Bronchial epithelial cell (primary cell): ENCODE measurements at regions not wholly inside any gene's neighbourhood (a gene's known extent, or its start where the extent isn't known, plus 50 kb on each side); places are given as distances from the start of the nearest gene placed in this dataset.
A peak's percentile ranks its signal among the peaks of the same experiment; 100 is the strongest.
"Not testable (repeated sequence)": the region's sequence is repeated elsewhere in the genome, so short reads cannot be mapped to it uniquely, and the experiment has no call there.

Source experiments
- DNase-seq: peaks from one replicate; pipeline ENCODE4 v3.0.0-alpha.2; 2010; ENCODE audit warnings: low read depth
- FAIRE-seq: peaks from 2 replicates; lab custom pipeline; 2011; peaks lifted over from hg19 to GRCh38; lab: Jason Lieb, UNC
- H3K27me3 ChIP-seq: 2 replicates; pipeline ENCODE4 v1.5.1; 2011; ENCODE audit warnings: low read length; ENCODE audit not compliant: control insufficient read depth, insufficient read depth
- H3K36me3 ChIP-seq: 2 replicates; pipeline ENCODE4 v1.5.1; 2011; ENCODE audit warnings: low read length; ENCODE audit not compliant: control insufficient read depth, insufficient read depth
- H3K4me3 ChIP-seq: 2 replicates; pipeline ENCODE4 v1.5.1; 2011; ENCODE audit warnings: mild to moderate bottlenecking, low read depth, low read length, control low read depth
- CTCF ChIP-seq: IDR thresholded peaks from 2 replicates; pipeline ENCODE4 v1.5.1; 2011; ENCODE audit warnings: mild to moderate bottlenecking, moderate library complexity, low read length, control low read depth, inconsistent platforms; ENCODE audit not compliant: insufficient read depth, severe bottlenecking

GRCh38 chr22:44639891-44640617 is 62.0 kb upstream of the PRR5 start:
- Histone ChIP-seq H3K36me3 (no peaks in the 10 kb centered on the region), H3K27me3 (peaks cover 2% of the 10 kb centered on the region), H3K4me3 (no peak overlapping the region)
- DNase-seq = no peak
- no peak for TF ChIP-seq CTCF
- FAIRE-seq = no peak

GRCh38 chr22:44638971-44639760 is 62.8 kb upstream of the PRR5 start:
- no peak overlapping the region for H3K4me3 ChIP-seq
- FAIRE-seq (no peak), DNase-seq (no peak)
- no peak for TF ChIP-seq CTCF
- H3K36me3 ChIP-seq = no peaks in the 10 kb centered on the region
- H3K27me3 ChIP-seq = no peaks in the 10 kb centered on the region

- H3K36me3 ChIP-seq, FAIRE-seq, H3K4me3 ChIP-seq, DNase-seq, H3K27me3 ChIP-seq: not testable (repeated sequence)
Measured at GRCh38 chr22:44636502-44637206, 65.3 kb upstream of the PRR5 start.

GRCh38 chr22:44635567-44635966 is 66.4 kb upstream of the PRR5 start:
- H3K4me3 ChIP-seq, H3K27me3 ChIP-seq, H3K36me3 ChIP-seq, DNase-seq, FAIRE-seq: not testable (repeated sequence)

GRCh38 chr22:44634426-44635321 is 67.3 kb upstream of the PRR5 start:
- no peak overlapping the region for H3K4me3 ChIP-seq
- no peaks in the 10 kb centered on the region for H3K27me3 ChIP-seq
- FAIRE-seq (peak; percentile 62), DNase-seq (no peak)
- H3K36me3 ChIP-seq = no peaks in the 10 kb centered on the region
- no peak for TF ChIP-seq CTCF

GRCh38 chr22:44633647-44634046 is 68.4 kb upstream of the PRR5 start:
- Histone ChIP-seq H3K4me3 (no peak overlapping the region), H3K36me3 (no peaks in the 10 kb centered on the region), H3K27me3 (no peaks in the 10 kb centered on the region)
- FAIRE-seq (no peak), DNase-seq (no peak)
- no peak for TF ChIP-seq CTCF
